ENCODE measurements at regions not wholly inside any gene's neighbourhood (a gene's known extent, or its start where the extent isn't known, plus 50 kb on each side); places are given as distances from the start of the nearest gene placed in this dataset.

DNA sequence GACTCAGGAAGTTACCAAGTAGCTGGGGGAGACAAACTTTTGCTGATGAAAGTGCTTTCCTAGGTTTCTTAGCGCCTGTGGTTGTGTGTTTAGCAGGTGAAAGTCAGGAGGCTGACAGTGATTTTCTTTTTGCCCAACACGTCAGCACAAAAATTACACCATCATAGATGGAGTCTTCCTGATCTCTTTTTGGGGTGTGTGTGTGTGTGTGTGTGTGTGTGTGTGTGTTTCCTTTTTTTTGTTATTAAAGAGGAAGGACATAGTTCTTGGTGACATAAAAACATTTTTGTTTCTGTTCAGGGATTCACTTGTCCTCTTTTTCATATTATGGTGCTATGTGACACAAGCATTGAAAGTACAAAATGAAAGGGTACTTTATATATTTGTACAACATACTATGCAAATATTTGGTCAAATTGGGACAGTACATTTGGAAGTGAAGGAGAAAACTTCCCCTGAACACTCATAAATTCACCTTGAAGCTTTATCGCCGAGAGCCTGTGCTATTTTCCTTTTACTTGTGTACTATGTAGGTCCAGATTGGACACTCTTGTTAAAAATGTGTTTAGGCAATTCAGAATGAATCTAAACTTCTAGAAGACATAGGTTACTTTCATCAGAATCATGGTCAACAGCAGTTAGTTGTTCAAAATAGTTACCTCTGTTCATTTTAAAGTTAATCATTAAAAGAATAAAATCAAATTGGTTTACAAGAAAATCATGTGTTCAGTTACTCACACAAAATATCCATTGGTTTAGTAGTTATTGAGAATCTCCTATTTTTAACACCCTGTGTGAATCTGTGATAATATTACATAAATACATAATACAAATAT lies 491.9 kb downstream of the IRS1 start:
- Histone ChIP-seq H3K9me3 (no peaks in the 10 kb centered on the region), H3K27ac (no peak overlapping the region), H3K4me3 (replicated peaks in 1 of 3) (no peak overlapping the region), H3K36me3 (no peaks in the 10 kb centered on the region), H3K27me3 (no peaks in the 10 kb centered on the region), H3K4me1 (peaks cover 3 to 5% of the 10 kb centered on the region in 2 donors)
- intact Hi-C loops (cut with DNase I): no loop called here
- DNase-seq: no peak
- 90 to 91% methylated on average over 4 of the region's 4 CpGs for WGBS, 2 donors
- TF ChIP-seq, protein P1, sequence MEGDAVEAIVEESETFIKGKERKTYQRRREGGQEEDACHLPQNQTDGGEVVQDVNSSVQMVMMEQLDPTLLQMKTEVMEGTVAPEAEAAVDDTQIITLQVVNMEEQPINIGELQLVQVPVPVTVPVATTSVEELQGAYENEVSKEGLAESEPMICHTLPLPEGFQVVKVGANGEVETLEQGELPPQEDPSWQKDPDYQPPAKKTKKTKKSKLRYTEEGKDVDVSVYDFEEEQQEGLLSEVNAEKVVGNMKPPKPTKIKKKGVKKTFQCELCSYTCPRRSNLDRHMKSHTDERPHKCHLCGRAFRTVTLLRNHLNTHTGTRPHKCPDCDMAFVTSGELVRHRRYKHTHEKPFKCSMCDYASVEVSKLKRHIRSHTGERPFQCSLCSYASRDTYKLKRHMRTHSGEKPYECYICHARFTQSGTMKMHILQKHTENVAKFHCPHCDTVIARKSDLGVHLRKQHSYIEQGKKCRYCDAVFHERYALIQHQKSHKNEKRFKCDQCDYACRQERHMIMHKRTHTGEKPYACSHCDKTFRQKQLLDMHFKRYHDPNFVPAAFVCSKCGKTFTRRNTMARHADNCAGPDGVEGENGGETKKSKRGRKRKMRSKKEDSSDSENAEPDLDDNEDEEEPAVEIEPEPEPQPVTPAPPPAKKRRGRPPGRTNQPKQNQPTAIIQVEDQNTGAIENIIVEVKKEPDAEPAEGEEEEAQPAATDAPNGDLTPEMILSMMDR (IDR thresholded peaks at IDR 0.05): no peak
- no peak for TF ChIP-seq POLR2A (IDR thresholded peaks at IDR 0.05)

DNA sequence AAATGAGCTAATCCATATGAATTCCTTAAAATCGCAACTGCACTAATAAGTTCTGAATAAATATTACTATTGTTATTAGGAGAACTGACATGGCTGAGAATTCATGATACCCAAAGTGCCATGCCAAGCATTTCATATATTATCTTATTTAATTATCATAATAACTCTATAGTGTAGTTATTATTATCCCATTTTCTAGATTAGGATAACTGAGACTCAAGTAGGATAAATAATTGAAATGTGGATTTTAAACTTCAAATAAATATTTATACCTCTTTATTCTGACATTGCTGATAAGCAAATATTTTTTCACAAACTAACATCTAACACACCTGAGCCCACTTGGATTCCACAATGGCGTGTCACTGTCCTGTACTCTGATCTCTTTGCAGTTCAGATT lies 492.7 kb downstream of the IRS1 start:
- no peak for DNase-seq
- H3K4me3 ChIP-seq (replicated peaks in 1 of 3): no peak overlapping the region
- H3K9me3 ChIP-seq: no peaks in the 10 kb centered on the region
- intact Hi-C loops (cut with DNase I): no loop called here
- no peak overlapping the region for H3K27ac ChIP-seq
- TF ChIP-seq POLR2A (IDR thresholded peaks at IDR 0.05): no peak
- TF ChIP-seq, protein P1 (IDR thresholded peaks at IDR 0.05): no peak
- no peaks in the 10 kb centered on the region for H3K27me3 ChIP-seq
- 97 to 98% methylated on average over 2 of the region's 2 CpGs for WGBS, 2 donors
- H3K36me3 ChIP-seq: no peaks in the 10 kb centered on the region
- H3K4me1 ChIP-seq: no peaks in the 10 kb centered on the region

DNA sequence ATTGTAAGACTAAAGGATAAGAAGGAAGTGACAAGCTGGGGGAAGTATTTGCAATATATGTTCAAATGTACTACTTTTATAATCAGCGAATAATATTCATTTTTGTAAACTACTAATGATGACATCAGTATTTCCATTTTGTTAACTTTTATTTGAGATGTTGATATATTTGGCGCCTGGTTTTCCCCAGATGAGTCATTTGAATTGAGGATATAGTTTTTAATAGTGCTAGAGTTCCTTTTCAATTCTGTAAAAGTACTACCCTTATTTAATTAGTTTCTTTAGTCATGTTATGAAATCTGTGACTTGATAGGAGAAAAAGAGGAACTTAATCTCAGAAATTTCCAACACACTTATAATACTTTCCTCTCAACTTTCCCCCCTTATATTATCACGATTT lies 495.3 kb downstream of the IRS1 start:
- WGBS, 2 donors: 89 to 91% methylated on average over 3 of the region's 3 CpGs
- Histone ChIP-seq H3K9me3 (no peaks in the 10 kb centered on the region), H3K36me3 (no peaks in the 10 kb centered on the region), H3K27me3 (no peaks in the 10 kb centered on the region), H3K27ac (no peak overlapping the region), H3K4me1 (no peaks in the 10 kb centered on the region), H3K4me3 (replicated peaks in 1 of 3) (no peak overlapping the region)
- no peak for TF ChIP-seq POLR2A (IDR thresholded peaks at IDR 0.05)
- TF ChIP-seq, protein P1 (IDR thresholded peaks at IDR 0.05): no peak
- DNase-seq: no peak
- intact Hi-C loops (cut with DNase I): no loop called here

DNA sequence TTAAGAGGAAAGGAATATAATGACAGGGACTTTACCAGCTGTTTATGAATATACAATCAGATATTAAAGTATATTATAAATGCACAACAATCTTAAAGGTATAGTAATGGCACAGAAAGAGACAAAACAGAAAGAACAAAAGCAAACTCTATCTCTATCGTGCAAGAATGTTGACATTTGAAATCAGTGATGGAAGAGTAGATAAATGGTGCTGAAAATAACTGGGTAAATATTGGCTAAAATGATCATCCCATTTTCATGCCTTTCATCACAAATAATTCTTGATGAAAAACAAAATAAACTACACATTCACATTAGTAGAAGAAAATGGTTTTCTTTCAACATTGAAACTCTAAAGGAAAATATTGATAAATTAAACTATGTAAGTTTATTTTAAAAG lies 495.9 kb downstream of the IRS1 start:
- 61 to 68% methylated on average over 1 of the region's 1 CpG for WGBS, 2 donors
- Histone ChIP-seq H3K4me3 (replicated peaks in 1 of 3) (no peak overlapping the region), H3K27me3 (no peaks in the 10 kb centered on the region), H3K9me3 (no peaks in the 10 kb centered on the region), H3K4me1 (no peaks in the 10 kb centered on the region), H3K27ac (no peak overlapping the region), H3K36me3 (no peaks in the 10 kb centered on the region)
- intact Hi-C loops (cut with DNase I): no loop called here
- no peak for TF ChIP-seq POLR2A (IDR thresholded peaks at IDR 0.05)
- TF ChIP-seq, protein P1 (IDR thresholded peaks at IDR 0.05): no peak
- DNase-seq: no peak

DNA sequence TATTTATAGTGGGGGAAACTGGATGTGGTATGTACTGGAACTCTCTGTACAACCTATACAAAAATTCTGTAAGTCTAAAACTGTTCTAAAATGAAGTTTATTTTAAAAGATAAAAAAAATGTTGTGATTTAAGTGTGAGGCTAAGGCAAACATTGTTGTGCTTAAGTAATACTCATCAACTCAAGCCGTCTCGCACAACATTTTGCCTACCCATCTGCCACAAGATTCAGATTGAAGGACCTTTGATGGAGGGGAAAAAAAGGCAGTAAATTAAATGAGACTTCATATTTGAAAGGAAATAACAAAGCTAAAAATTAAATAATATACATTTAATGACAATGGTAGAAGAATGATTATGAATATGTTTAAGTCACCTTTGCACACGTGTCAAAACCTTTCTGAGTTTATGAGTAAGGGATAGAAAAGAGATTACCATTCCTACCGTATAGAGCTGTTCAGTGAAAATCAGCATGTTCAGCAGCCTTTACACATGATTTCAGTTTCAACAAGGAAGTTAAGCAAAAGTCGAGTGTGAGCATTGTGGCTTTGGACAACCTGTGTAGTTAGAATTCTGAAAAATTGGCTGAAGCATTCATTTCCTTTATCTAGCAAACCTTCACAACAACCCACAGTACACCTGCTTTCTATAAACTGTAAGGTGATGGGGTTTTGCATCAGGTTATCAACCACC lies 499.3 kb downstream of the IRS1 start:
- no peak for TF ChIP-seq POLR2A (IDR thresholded peaks at IDR 0.05)
- TF ChIP-seq, protein P1 (IDR thresholded peaks at IDR 0.05): no peak
- Histone ChIP-seq H3K36me3 (no peaks in the 10 kb centered on the region), H3K27me3 (no peaks in the 10 kb centered on the region), H3K4me1 (no peaks in the 10 kb centered on the region), H3K4me3 (replicated peaks in 1 of 3) (no peak overlapping the region), H3K9me3 (no peaks in the 10 kb centered on the region), H3K27ac (no peak overlapping the region)
- DNase-seq: no peak
- 46 to 48% methylated on average over 5 of the region's 5 CpGs for WGBS, 2 donors
- intact Hi-C loops (cut with DNase I): no loop called here
